Stomach (tissue), 8 donors: ENCODE measurements at regions not wholly inside any gene's neighbourhood (a gene's known extent, or its start where the extent isn't known, plus 50 kb on each side); places are given as distances from the start of the nearest gene placed in this dataset.

Experiments
- DNase-seq, 2 donors: peaks; one replicate each; pipeline versions ENCODE4 v3.0.0 to v3.0.0-alpha.2; 2013 to 2019
- H3K27ac ChIP-seq, 5 donors: fragments of 200-600 bp in 4 of 5; sonication (generic) in 4 of 5; one replicate each; pipeline ENCODE4 v1.5.1; 2013 to 2019; ENCODE audit warnings: mild to moderate bottlenecking in 1 of 5, moderate library complexity in 1 of 5
- H3K27me3 ChIP-seq, 3 donors: fragments of 200-600 bp; sonication (generic); one replicate each; pipeline ENCODE4 v1.5.1; 2017 to 2019; ENCODE audit warnings: mixed run types in 1 of 3
- H3K36me3 ChIP-seq, 4 donors: fragments of 200-600 bp; sonication (generic); 1 replicate in 3 of 4; 2 replicates in 1 of 4; pipeline ENCODE4 v1.5.1; 2016 to 2019
- H3K4me1 ChIP-seq, 4 donors: fragments of 200-600 bp; sonication (generic); one replicate each; pipeline ENCODE4 v1.5.1; 2016 to 2019
- H3K4me3 ChIP-seq, 4 donors: fragments of 200-600 bp; sonication (generic) in 3 of 4; one replicate each; pipeline ENCODE4 v1.5.1; 2016 to 2019; ENCODE audit warnings: mild to moderate bottlenecking in 1 of 4
- H3K9me3 ChIP-seq, 4 donors: fragments of 200-600 bp; sonication (generic); one replicate each; pipeline ENCODE4 v1.5.1; 2016 to 2019
- EP300 ChIP-seq: sonication (generic); formaldehyde crosslinking; IDR thresholded peaks from one replicate; pipeline ENCODE4 v1.6.1; 2017; ENCODE audit warnings: antibody characterized with exemption
- POLR2A ChIP-seq, 4 donors: fragments of 450-650 bp; IDR thresholded peaks; one replicate each; pipeline ENCODE4 v1.6.1; 2016; ENCODE audit warnings: antibody characterized with exemption in 4 of 4, control low read depth in 2 of 4, mild to moderate bottlenecking in 1 of 4, moderate library complexity in 1 of 4
- POLR2AphosphoS5 ChIP-seq, 3 donors: sonication (generic); formaldehyde crosslinking; IDR thresholded peaks; one replicate each; pipeline ENCODE4 v1.6.1; 2016; ENCODE audit warnings: antibody characterized with exemption in 3 of 3
- WGBS, 5 donors: extraction: QIAGEN DNeasy Blood & Tissue Kit in 3 of 5; methylation state at CpG; one replicate each; pipeline versions ENCODE4 v1.1.5 to v1.1.7; 2013 to 2018; 5-methylcytosine and 5-hydroxymethylcytosine counted together
- intact Hi-C: fragments of 100-400 bp; cut with DNase I; formaldehyde crosslinking; loops from one replicate; pipeline ENCODE4 v1.15.1; 2023; ENCODE audit warnings: low total_unique reads
- TF ChIP-seq, protein P1 (sequence below), 7 experiments: fragments of 450-650 bp in 4 of 7; fragments of 200-600 bp in 3 of 7; sonication (generic) in 3 of 7; IDR thresholded peaks; one replicate each; pipeline ENCODE4 v1.5.1; 2016 to 2019; ENCODE audit warnings: antibody characterized with exemption in 7 of 7, control low read depth in 2 of 7, mild to moderate bottlenecking in 1 of 7
- donor health status: healthy with polysubstance abuse.
- donor health status: Bipolar disorder and iron deficiency.
- donor health status: healthy.

DNA sequence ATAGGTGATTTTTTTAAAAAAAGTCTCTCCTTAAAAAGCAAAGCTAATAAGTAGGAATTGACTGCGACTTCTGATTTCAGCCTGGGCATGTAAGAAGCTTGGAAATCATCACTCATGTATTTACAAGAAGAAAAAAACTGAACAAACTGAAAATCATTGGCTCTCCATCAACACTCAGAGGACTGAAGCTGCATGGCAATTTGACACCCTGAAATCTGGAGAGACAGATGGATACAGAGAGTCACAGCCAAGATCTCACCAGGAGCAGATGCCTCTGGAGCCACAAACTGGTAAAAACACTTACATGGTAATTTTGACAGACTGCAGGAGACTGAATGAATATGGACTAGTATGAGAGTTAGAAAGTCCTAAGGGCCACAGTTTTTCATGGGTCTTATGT lies 191.2 kb upstream of the TCF21 start:
- DNase-seq, result no peak

DNA sequence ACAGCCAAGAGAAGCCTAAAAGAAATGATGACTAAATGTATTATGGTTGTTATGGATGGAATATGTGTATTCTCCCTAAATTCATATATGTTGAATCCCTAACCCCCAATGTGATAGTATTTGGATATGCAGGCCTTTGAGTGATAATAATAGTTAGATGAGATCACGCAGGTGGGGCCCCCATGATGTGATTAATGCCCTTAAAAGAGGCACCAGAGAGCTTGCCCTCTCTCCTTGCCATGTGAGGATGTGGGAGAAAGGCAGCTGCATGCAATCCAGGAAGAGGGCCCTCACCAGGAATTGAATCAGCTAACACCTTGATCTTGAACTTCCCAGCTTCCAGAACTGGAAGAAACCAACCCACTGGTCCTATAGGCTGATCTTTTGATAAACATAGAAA lies 190.6 kb upstream of the TCF21 start:
- no peaks in the 10 kb centered on the region for H3K36me3 ChIP-seq
- H3K27me3 ChIP-seq, result no peaks in the 10 kb centered on the region
- H3K9me3 ChIP-seq, result no peaks in the 10 kb centered on the region
- intact Hi-C loops, result no loop called here
- 56 to 82% (median 76%) methylated on average over 1 of the region's 1 CpG for WGBS, 5 donors
- no peak overlapping the region for H3K4me3 ChIP-seq
- no peak for TF ChIP-seq POLR2AphosphoS5 (IDR thresholded peaks at IDR 0.05)
- TF ChIP-seq, protein P1, sequence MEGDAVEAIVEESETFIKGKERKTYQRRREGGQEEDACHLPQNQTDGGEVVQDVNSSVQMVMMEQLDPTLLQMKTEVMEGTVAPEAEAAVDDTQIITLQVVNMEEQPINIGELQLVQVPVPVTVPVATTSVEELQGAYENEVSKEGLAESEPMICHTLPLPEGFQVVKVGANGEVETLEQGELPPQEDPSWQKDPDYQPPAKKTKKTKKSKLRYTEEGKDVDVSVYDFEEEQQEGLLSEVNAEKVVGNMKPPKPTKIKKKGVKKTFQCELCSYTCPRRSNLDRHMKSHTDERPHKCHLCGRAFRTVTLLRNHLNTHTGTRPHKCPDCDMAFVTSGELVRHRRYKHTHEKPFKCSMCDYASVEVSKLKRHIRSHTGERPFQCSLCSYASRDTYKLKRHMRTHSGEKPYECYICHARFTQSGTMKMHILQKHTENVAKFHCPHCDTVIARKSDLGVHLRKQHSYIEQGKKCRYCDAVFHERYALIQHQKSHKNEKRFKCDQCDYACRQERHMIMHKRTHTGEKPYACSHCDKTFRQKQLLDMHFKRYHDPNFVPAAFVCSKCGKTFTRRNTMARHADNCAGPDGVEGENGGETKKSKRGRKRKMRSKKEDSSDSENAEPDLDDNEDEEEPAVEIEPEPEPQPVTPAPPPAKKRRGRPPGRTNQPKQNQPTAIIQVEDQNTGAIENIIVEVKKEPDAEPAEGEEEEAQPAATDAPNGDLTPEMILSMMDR (IDR thresholded peaks at IDR 0.05), result no peak
- TF ChIP-seq EP300, result no peak
- TF ChIP-seq POLR2A (IDR thresholded peaks at IDR 0.05), result no peak
- H3K27ac ChIP-seq, result no peak overlapping the region
- no peaks in the 10 kb centered on the region for H3K4me1 ChIP-seq
- DNase-seq, result no peak

More for the DNA sequence above, 191.2 kb upstream of the TCF21 start:
- no peaks in the 10 kb centered on the region for H3K36me3 ChIP-seq
- TF ChIP-seq POLR2AphosphoS5 (IDR thresholded peaks at IDR 0.05), result no peak
- TF ChIP-seq POLR2A (IDR thresholded peaks at IDR 0.05), result no peak
- TF ChIP-seq EP300, result no peak
- TF ChIP-seq, protein P1 (IDR thresholded peaks at IDR 0.05), result no peak
- H3K4me1 ChIP-seq, result no peaks in the 10 kb centered on the region
- no peaks in the 10 kb centered on the region for H3K27me3 ChIP-seq
- H3K9me3 ChIP-seq, result no peaks in the 10 kb centered on the region
- WGBS, 5 donors, result 67 to 78% (median 74%) methylated on average over 1 of the region's 1 CpG
- H3K4me3 ChIP-seq, result no peak overlapping the region
- intact Hi-C loops, result no loop called here
- no peak overlapping the region for H3K27ac ChIP-seq

DNA sequence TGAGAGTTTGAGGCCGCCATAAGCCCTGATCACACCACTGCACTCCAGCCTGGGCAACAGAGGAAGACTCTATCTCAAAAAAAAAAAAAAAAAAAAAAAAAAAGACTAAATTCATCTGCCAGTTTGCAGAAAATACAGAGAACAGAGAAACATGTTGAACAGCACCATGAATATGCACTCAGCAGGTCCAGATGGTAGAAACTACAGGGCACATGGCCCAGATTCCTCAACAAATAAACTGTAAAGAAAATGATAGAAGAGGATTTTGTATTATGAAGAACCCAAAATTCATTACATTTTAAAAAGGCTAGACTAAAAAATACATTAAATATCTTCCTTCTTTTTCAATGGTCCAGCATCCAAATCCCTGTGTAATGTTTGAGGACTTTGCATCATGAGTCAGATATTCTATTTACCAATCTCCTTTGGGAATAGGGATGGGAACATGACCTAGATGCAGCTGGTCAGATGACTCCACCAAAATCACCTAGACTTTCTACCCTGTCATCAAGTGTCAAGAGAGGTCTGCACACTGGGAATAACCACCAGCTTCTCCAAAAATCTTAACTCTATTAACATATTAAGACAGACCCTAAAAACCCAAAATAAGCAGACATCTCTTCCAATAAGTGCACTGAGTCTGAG lies 189.1 kb upstream of the TCF21 start:
- Histone ChIP-seq H3K4me1 (no peaks in the 10 kb centered on the region), H3K4me3 (no peak overlapping the region), H3K36me3 (no peaks in the 10 kb centered on the region), H3K27ac (no peak overlapping the region), H3K27me3 (no peaks in the 10 kb centered on the region), H3K9me3 (no peaks in the 10 kb centered on the region)
- TF ChIP-seq POLR2A (IDR thresholded peaks at IDR 0.05), result no peak
- TF ChIP-seq POLR2AphosphoS5 (IDR thresholded peaks at IDR 0.05), result no peak
- WGBS, 5 donors, result 75 to 100% (median 100%) methylated on average over 1 of the region's 1 CpG
- no peak for DNase-seq
- intact Hi-C loops, result no loop called here

DNA sequence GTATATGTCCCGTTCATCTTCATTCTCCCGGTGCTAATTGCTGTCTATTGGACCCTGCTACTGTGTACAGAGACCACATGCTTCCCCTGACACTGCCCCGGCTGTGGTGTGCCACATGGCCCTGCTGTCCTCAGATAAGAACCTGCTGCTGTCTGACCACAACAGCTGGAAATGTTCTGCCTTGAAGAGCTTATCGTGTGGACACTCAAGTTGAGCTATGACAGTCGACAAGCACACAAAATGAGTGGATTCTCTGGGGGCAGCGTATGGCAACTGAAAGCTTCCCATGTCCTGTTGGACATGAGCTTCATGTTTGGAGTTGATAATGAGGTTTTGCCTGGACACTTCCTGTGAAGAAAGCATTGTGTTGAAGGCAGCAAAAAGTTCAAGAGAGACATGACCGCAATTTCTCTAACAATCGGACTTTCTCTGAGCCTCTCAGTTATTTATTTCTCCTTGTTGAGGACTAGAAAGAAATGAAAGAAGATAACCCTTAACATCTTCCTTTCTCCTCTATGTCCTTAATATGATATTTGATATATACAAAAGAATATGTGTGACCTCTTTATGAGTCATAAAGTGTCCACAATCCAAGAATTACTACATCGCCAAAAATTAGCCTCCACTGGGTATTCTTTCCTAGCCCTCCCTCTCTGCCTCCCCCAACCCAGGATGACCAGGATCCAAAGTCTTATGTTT lies 187.1 kb upstream of the TCF21 start:
- Histone ChIP-seq H3K36me3 (no peaks in the 10 kb centered on the region), H3K9me3 (no peaks in the 10 kb centered on the region), H3K4me1 (no peaks in the 10 kb centered on the region), H3K4me3 (no peak overlapping the region), H3K27ac (no peak overlapping the region), H3K27me3 (no peaks in the 10 kb centered on the region)
- intact Hi-C loops, result no loop called here
- WGBS, 5 donors, result 56 to 63% (median 57%) methylated on average over 9 of the region's 9 CpGs
- DNase-seq, result peak in 1 of 2 donors; percentile 56
- TF ChIP-seq EP300 (no peak), POLR2A (IDR thresholded peaks at IDR 0.05) (no peak), POLR2AphosphoS5 (IDR thresholded peaks at IDR 0.05) (no peak)
- TF ChIP-seq, protein P1 (IDR thresholded peaks at IDR 0.05), result no peak

DNA sequence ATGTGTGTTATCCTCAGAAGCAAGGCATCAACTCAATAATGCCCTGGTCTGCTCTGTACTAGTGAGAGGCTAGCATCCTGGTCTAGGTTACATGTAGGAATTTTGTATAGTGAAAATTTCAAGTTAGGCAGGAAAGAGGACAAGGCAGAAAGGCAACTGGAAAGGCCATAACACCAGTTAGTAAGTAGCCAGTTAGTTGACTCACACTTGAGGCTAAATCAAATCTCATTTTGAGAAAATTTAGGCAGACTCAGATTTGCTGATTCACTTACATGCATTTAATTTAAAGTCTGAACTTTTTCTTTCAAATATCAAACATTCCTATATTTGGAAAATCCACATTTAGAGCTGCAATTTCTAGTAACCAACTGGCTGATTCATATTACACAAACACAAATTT lies 184.5 kb upstream of the TCF21 start:
- peak overlapping the region in 1 of 5 donors; percentile 51 for H3K27ac ChIP-seq
- no peaks in the 10 kb centered on the region for H3K36me3 ChIP-seq
- TF ChIP-seq POLR2A (IDR thresholded peaks at IDR 0.05) (no peak), EP300 (no peak), POLR2AphosphoS5 (IDR thresholded peaks at IDR 0.05) (no peak)
- TF ChIP-seq, protein P1 (IDR thresholded peaks at IDR 0.05), result no peak
- intact Hi-C loops, result no loop called here
- no peaks in the 10 kb centered on the region for H3K4me1 ChIP-seq
- H3K9me3 ChIP-seq, result no peaks in the 10 kb centered on the region
- H3K4me3 ChIP-seq, result no peak overlapping the region
- DNase-seq, result no peak
- no peaks in the 10 kb centered on the region for H3K27me3 ChIP-seq
